Transverse colon (tissue), 4 donors: ENCODE measurements at regions not wholly inside any gene's neighbourhood (a gene's known extent, or its start where the extent isn't known, plus 50 kb on each side); places are given as distances from the start of the nearest gene placed in this dataset.

Experiments
- EP300 ChIP-seq: sonication (generic); formaldehyde crosslinking; IDR thresholded peaks from one replicate; pipeline ENCODE4 v1.6.1; 2017; ENCODE audit warnings: antibody characterized with exemption, low read depth
- POLR2AphosphoS5 ChIP-seq, 3 donors: sonication (generic); formaldehyde crosslinking; IDR thresholded peaks; one replicate each; pipeline ENCODE4 v1.6.1; 2016; ENCODE audit warnings: antibody characterized with exemption in 3 of 3
- TF ChIP-seq, protein P1 (sequence below), 5 experiments: fragments of 200-600 bp in 3 of 5; fragments of 450-650 bp in 2 of 5; sonication (generic) in 3 of 5; IDR thresholded peaks; 1 replicate in 2 of 5; 2 replicates in 3 of 5; pipeline ENCODE4 v1.5.1; 2016 to 2017; ENCODE audit warnings: antibody characterized with exemption in 5 of 5, inconsistent platforms in 3 of 5, mild to moderate bottlenecking in 2 of 5, moderate library complexity in 1 of 5

DNA sequence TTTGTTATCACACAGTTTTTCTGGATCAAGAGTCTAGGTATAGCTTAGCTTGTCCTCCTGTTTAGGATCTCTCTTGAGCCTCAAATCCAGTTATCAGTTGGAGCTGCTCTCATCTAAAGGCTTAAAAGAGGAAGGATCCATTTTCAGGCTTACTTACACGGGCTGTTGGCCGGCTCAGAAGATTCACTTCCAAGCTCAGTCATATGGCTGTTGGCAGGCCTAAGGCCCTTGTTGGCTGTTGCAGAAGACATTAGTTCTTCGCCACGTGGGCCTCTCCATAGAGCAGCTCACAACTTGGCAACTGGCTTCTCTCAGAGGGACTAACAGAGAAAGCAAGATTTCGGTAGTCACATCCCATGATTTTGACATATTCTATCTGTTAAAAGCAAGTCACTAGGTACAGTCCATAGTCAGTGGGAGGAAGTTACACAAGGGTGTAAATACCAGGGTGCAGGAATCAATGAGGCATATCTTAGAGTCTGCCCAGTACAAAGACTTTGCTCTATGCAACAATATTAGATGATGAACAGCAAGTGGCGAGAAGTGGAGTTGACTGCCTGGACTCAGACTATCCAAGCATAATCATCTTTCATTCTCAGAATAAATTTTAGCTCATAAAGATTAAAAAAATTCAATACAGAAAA, 280.1 kb upstream of the MBL2 start:
- TF ChIP-seq POLR2AphosphoS5 (IDR thresholded peaks at IDR 0.05) (no peak), EP300 (no peak)
- TF ChIP-seq, protein P1, sequence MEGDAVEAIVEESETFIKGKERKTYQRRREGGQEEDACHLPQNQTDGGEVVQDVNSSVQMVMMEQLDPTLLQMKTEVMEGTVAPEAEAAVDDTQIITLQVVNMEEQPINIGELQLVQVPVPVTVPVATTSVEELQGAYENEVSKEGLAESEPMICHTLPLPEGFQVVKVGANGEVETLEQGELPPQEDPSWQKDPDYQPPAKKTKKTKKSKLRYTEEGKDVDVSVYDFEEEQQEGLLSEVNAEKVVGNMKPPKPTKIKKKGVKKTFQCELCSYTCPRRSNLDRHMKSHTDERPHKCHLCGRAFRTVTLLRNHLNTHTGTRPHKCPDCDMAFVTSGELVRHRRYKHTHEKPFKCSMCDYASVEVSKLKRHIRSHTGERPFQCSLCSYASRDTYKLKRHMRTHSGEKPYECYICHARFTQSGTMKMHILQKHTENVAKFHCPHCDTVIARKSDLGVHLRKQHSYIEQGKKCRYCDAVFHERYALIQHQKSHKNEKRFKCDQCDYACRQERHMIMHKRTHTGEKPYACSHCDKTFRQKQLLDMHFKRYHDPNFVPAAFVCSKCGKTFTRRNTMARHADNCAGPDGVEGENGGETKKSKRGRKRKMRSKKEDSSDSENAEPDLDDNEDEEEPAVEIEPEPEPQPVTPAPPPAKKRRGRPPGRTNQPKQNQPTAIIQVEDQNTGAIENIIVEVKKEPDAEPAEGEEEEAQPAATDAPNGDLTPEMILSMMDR (IDR thresholded peaks at IDR 0.05) = no peak
